ENCODE measurements at regions not wholly inside any gene's neighbourhood (a gene's known extent, or its start where the extent isn't known, plus 50 kb on each side); places are given as distances from the start of the nearest gene placed in this dataset.

GRCh38 chrX:118257781-118258180 is 88.1 kb upstream of the WDR44 start:
- Histone ChIP-seq H3K4me3 (ENCODE audit: low read length in 3 of 3) (no peak overlapping the region), H3K9me3 (ENCODE audit: control insufficient read depth in 2 of 3, insufficient read depth in 1 of 3, low read length in 3 of 3) (no peaks in the 10 kb centered on the region), H3K27ac (ENCODE audit: low read depth in 2 of 2, low read length in 2 of 2) (no peak overlapping the region), H3K4me1 (ENCODE audit: control insufficient read depth in 2 of 3, insufficient read depth in 2 of 3, low read depth in 1 of 3, low read length in 3 of 3) (no peaks in the 10 kb centered on the region), H3K27me3 (ENCODE audit: control insufficient read depth, insufficient read depth, low read length) (no peaks in the 10 kb centered on the region), H3K36me3 (ENCODE audit: control insufficient read depth in 2 of 3, insufficient read depth in 3 of 3, low read length in 3 of 3) (no peaks in the 10 kb centered on the region), H3K9ac (ENCODE audit: low read length in 3 of 3) (no peak overlapping the region)
- intact Hi-C loops (cut with DNase I): no loop called here
- no peak for FAIRE-seq
- DNase-seq: no peak
- TF ChIP-seq CTCF (IDR thresholded peaks at IDR 0.05; ENCODE audit: borderline replicate concordance, extremely low read depth, insufficient read depth): no peak

GRCh38 chrX:118259213-118259612 is 86.7 kb upstream of the WDR44 start:
- DNase-seq (no peak), FAIRE-seq (no peak)
- no peak for TF ChIP-seq CTCF (IDR thresholded peaks at IDR 0.05; ENCODE audit: borderline replicate concordance, extremely low read depth, insufficient read depth)
- intact Hi-C loops (cut with DNase I): no loop called here
- Histone ChIP-seq H3K36me3 (ENCODE audit: control insufficient read depth in 2 of 3, insufficient read depth in 3 of 3, low read length in 3 of 3) (no peaks in the 10 kb centered on the region), H3K4me1 (ENCODE audit: control insufficient read depth in 2 of 3, insufficient read depth in 2 of 3, low read depth in 1 of 3, low read length in 3 of 3) (no peaks in the 10 kb centered on the region), H3K27me3 (ENCODE audit: control insufficient read depth, insufficient read depth, low read length) (no peaks in the 10 kb centered on the region), H3K27ac (ENCODE audit: low read depth in 2 of 2, low read length in 2 of 2) (no peak overlapping the region), H3K9ac (ENCODE audit: low read length in 3 of 3) (no peak overlapping the region), H3K9me3 (ENCODE audit: control insufficient read depth in 2 of 3, insufficient read depth in 1 of 3, low read length in 3 of 3) (no peaks in the 10 kb centered on the region), H3K4me3 (ENCODE audit: low read length in 3 of 3) (no peak overlapping the region)

GRCh38 chrX:118261151-118261550 is 84.8 kb upstream of the WDR44 start:
- no peak overlapping the region for H3K4me3 ChIP-seq (ENCODE audit: low read length in 3 of 3)
- no peak for TF ChIP-seq CTCF (IDR thresholded peaks at IDR 0.05; ENCODE audit: borderline replicate concordance, extremely low read depth, insufficient read depth)
- H3K27me3 ChIP-seq (ENCODE audit: control insufficient read depth, insufficient read depth, low read length): no peaks in the 10 kb centered on the region
- no peaks in the 10 kb centered on the region for H3K4me1 ChIP-seq (ENCODE audit: control insufficient read depth in 2 of 3, insufficient read depth in 2 of 3, low read depth in 1 of 3, low read length in 3 of 3)
- H3K27ac ChIP-seq (ENCODE audit: low read depth in 2 of 2, low read length in 2 of 2): no peak overlapping the region
- no peak for FAIRE-seq
- no peaks in the 10 kb centered on the region for H3K9me3 ChIP-seq (ENCODE audit: control insufficient read depth in 2 of 3, insufficient read depth in 1 of 3, low read length in 3 of 3)
- DNase-seq: no peak
- intact Hi-C loops (cut with DNase I): no loop called here
- no peak overlapping the region for H3K9ac ChIP-seq (ENCODE audit: low read length in 3 of 3)
- H3K36me3 ChIP-seq (ENCODE audit: control insufficient read depth in 2 of 3, insufficient read depth in 3 of 3, low read length in 3 of 3): no peaks in the 10 kb centered on the region

- intact Hi-C loops (cut with DNase I): no loop called here
- Histone ChIP-seq H3K27ac (ENCODE audit: low read depth in 2 of 2, low read length in 2 of 2) (no peak overlapping the region), H3K9me3 (ENCODE audit: control insufficient read depth in 2 of 3, insufficient read depth in 1 of 3, low read length in 3 of 3) (no peaks in the 10 kb centered on the region), H3K27me3 (ENCODE audit: control insufficient read depth, insufficient read depth, low read length) (no peaks in the 10 kb centered on the region), H3K4me1 (ENCODE audit: control insufficient read depth in 2 of 3, insufficient read depth in 2 of 3, low read depth in 1 of 3, low read length in 3 of 3) (no peaks in the 10 kb centered on the region), H3K4me3 (ENCODE audit: low read length in 3 of 3) (no peak overlapping the region), H3K9ac (ENCODE audit: low read length in 3 of 3) (no peak overlapping the region), H3K36me3 (ENCODE audit: control insufficient read depth in 2 of 3, insufficient read depth in 3 of 3, low read length in 3 of 3) (no peaks in the 10 kb centered on the region)
- no peak for TF ChIP-seq CTCF (IDR thresholded peaks at IDR 0.05; ENCODE audit: borderline replicate concordance, extremely low read depth, insufficient read depth)
- no peak for DNase-seq
- no peak for FAIRE-seq
These were observed 74.1 kb upstream of the WDR44 start for GRCh38 chrX:118271775-118272174.

Measured in kidney (tissue), 13 donors.